ENCODE measurements at regions not wholly inside any gene's neighbourhood (a gene's known extent, or its start where the extent isn't known, plus 50 kb on each side); places are given as distances from the start of the nearest gene placed in this dataset.
A peak's percentile ranks its signal among the peaks of the same experiment; 100 is the strongest.

DNA sequence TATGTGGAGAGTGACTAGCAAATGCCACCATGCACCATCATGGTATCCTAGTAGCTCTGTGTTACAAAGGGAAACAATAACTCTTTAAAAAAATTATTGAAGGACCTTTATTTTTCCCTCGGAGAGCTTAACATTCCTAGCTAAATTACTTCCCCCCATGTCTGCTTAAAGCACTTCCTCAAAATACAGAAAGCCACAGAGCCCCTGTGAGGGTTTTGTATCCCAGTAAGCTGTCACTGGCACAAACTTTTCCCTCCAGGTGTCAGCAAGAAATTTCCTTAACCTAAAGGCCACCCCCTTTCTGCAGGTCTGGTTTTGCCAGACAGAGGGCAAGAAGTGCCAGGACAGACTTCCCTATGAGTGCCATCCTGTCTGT lies 340.0 kb upstream of the PRDM1 start:
- Histone ChIP-seq H3K4me1 (no peaks in the 10 kb centered on the region), H3K36me3 (no peaks in the 10 kb centered on the region), H3K9me3 (no peaks in the 10 kb centered on the region), H3K4me3 (ENCODE audit: low read depth, low read length) (no peak overlapping the region), H3K27me3 (peaks cover 14% of the 10 kb centered on the region)
- no peak for DNase-seq
- TF ChIP-seq, protein P1, sequence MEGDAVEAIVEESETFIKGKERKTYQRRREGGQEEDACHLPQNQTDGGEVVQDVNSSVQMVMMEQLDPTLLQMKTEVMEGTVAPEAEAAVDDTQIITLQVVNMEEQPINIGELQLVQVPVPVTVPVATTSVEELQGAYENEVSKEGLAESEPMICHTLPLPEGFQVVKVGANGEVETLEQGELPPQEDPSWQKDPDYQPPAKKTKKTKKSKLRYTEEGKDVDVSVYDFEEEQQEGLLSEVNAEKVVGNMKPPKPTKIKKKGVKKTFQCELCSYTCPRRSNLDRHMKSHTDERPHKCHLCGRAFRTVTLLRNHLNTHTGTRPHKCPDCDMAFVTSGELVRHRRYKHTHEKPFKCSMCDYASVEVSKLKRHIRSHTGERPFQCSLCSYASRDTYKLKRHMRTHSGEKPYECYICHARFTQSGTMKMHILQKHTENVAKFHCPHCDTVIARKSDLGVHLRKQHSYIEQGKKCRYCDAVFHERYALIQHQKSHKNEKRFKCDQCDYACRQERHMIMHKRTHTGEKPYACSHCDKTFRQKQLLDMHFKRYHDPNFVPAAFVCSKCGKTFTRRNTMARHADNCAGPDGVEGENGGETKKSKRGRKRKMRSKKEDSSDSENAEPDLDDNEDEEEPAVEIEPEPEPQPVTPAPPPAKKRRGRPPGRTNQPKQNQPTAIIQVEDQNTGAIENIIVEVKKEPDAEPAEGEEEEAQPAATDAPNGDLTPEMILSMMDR (IDR thresholded peaks at IDR 0.05; ENCODE audit: low read depth, low read length): no peak

DNA sequence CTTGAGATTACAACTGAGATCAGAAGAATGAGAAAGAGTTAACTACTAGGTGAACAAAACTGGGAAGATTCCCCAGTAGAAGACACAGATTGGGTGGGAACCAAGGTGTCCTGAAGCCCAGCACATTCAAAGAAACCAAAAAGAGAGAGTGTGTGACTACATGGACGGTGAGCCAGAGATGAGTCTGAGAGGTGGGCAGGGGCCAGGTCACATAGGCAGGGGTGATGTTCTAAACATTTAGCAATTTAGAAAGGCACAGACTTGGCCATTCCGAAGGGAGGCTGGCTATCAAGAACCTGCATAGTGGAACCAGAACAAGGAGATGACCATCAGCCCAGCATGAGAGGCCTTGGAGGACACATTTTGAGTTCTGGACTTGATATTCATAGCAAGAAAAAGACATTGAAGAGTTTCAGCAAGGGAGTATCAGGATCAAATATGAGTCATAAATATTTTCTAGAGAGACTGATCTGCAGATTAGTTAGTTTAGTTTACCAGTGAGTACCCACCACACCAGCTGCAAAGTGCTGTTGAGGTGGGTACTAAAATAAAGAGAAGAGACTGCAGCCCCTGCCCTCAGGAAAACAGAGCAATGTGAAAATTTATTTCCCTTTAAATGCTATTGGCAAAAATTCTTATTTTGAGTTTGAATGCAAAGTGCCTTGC lies 340.5 kb upstream of the PRDM1 start:
- no peaks in the 10 kb centered on the region for H3K9me3 ChIP-seq
- peaks cover 19% of the 10 kb centered on the region for H3K27me3 ChIP-seq
- TF ChIP-seq, protein P1 (IDR thresholded peaks at IDR 0.05; ENCODE audit: low read depth, low read length): no peak
- no peak for DNase-seq
- no peak overlapping the region for H3K4me3 ChIP-seq (ENCODE audit: low read depth, low read length)
- no peaks in the 10 kb centered on the region for H3K4me1 ChIP-seq
- H3K36me3 ChIP-seq: no peaks in the 10 kb centered on the region

DNA sequence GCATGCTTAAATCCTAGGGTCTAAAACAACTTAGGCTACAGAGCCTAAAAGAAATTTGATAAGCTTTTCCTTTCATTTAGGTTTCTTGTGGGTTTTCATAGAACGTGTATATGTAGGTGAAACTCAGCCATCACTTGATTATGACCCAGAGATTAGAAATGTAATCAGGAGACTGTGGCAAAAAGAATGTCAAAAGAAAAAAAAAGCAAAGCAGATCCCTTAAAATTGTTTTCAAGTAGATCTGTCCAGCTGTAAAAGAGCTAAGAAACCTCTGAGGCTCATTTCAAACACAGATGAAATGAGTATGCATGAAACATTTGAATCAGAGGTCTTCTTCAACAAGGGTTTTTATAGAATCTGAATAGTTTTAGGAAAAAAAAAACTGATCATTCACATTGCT lies 341.3 kb upstream of the PRDM1 start:
- TF ChIP-seq, protein P1 (IDR thresholded peaks at IDR 0.05; ENCODE audit: low read depth, low read length): no peak

DNA sequence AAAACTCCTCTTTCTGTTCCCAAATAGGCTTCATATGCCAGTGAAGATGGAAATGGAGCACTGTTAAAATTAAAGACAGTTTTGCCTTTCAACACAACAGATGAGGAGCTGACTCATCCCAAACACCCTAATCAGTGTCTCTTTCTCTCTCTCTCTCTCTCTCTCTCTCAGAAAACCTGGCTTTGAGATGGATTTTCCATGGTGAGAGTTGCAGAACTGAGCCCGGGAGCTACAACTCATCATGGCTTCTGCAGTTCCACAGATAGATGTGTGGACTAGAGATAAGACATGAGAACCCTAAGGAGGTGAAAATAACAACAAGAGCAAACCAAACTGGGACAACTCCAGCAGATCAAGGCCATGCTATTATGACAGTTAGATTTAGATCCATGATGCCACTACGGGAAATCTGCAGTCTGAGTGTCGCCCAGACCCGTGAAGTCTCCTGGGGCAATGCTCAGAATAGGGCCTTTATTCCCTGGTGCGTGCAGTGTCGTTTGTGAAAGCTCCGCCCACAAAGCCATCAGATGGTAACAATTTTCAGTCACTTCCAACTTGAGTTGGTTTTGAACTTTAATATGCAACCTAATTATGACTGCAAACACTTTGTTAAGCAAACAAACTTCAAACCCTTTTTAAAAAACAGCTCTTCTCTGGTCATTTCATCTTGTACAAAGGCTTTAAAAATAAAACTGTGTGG lies 338.2 kb upstream of the PREP start:
- no peak overlapping the region for H3K4me3 ChIP-seq (ENCODE audit: low read depth, low read length)
- no peaks in the 10 kb centered on the region for H3K36me3 ChIP-seq
- no peak for DNase-seq
- H3K4me1 ChIP-seq: no peaks in the 10 kb centered on the region
- peaks cover 15% of the 10 kb centered on the region; the same call in 1 of the 2 replicates for H3K27me3 ChIP-seq
- no peaks in the 10 kb centered on the region for H3K9me3 ChIP-seq
- TF ChIP-seq, protein P1 (IDR thresholded peaks at IDR 0.05; ENCODE audit: low read depth, low read length): no peak

More for the DNA sequence above, 341.3 kb upstream of the PRDM1 start:
- Histone ChIP-seq H3K9me3 (no peaks in the 10 kb centered on the region), H3K4me1 (no peaks in the 10 kb centered on the region), H3K36me3 (no peaks in the 10 kb centered on the region), H3K27me3 (peaks cover 19% of the 10 kb centered on the region), H3K4me3 (ENCODE audit: low read depth, low read length) (no peak overlapping the region)
- DNase-seq: no peak

DNA sequence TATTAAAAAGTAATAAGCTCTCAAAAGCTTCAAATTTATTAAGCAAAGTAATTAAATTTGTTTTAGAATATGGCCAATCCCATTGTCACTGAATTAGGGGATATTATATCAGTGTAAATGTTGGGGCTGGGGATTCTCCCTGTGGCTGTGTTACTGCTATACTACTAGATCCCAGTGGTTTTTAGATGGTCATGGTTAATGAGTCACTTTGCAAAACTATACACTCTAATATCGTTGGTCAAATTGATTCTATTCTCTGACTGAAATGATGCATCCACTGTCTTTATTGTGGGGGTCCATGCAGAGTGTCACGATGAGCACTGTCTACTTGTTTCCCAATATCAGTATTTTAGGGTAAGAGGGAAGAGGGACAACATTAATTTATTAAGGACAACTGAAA lies 336.9 kb upstream of the PREP start:
- Histone ChIP-seq H3K4me1 (no peaks in the 10 kb centered on the region), H3K27me3 (peaks cover 10% of the 10 kb centered on the region; the same call in 1 of the 2 replicates), H3K4me3 (ENCODE audit: low read depth, low read length) (no peak overlapping the region), H3K36me3 (no peaks in the 10 kb centered on the region), H3K9me3 (no peaks in the 10 kb centered on the region)
- no peak for DNase-seq
- TF ChIP-seq, protein P1 (IDR thresholded peaks at IDR 0.05; ENCODE audit: low read depth, low read length): no peak

DNA sequence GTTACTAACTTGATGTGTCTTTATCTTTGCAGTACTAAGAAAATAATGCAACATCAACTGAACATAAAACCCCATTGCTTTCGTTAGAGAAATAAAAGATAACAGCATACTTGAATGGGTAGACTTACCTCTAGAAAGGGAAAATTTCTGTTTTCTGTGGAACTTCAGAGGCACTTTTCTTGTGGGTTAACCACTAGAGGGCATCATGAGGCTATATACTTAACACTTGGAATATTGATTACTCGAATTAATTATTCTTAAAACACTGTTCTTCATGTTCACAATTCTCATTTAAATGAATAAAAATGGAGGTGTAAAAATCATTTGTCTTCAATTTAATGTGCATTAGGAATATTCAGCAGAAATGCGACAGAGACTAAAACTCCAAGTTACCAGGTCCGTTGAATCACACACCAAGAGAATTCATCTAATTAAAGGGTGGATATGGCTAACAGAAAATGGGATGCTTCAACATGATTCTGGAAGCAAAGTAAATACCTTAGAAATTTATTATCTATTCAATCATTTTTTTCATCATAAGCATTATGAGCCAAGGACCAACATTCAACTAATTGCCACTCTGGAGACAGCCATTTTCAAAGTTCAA lies 330.8 kb upstream of the PREP start:
- TF ChIP-seq, protein P1 (IDR thresholded peaks at IDR 0.05; ENCODE audit: low read depth, low read length): peak; percentile 69
- no peaks in the 10 kb centered on the region for H3K4me1 ChIP-seq
- no peak overlapping the region for H3K4me3 ChIP-seq (ENCODE audit: low read depth, low read length)
- no peak for DNase-seq
- no peaks in the 10 kb centered on the region for H3K9me3 ChIP-seq
- H3K36me3 ChIP-seq: no peaks in the 10 kb centered on the region
- no peaks in the 10 kb centered on the region for H3K27me3 ChIP-seq
